GM19463 (cell line): ENCODE measurements at regions not wholly inside any gene's neighbourhood (a gene's known extent, or its start where the extent isn't known, plus 50 kb on each side); places are given as distances from the start of the nearest gene placed in this dataset.

ENCODE experiments used
- ATAC-seq: cut with Tn5 transposase; IDR thresholded peaks from one replicate; pipeline ENCODE4 v1.9.1; 2021; ENCODE audit warnings: mild to moderate bottlenecking, moderate library complexity; ENCODE audit not compliant: unreplicated experiment

DNA sequence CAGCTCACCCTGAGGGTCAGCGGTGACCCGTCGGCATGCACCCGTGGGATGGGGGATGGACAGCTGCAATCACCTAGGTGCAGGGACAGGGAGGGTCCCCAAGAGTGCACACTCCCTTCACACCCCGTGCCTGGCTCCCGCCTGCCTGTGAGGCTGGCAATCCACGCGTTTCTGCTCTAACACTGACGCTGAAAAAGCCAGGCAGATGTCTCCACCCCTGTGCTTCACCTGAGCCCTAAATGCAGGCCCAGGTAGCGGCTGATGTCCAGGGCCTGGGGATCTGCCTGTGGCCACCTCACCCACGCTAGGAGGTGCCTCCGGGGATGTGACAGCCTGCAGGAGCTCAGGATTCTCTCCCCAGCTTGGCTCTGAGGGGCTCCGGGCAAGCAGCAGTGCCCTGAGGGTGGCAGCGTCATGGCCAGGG lies 212.0 kb upstream of the SALL3 start:
- no peak for ATAC-seq

- no peak for ATAC-seq
These were observed 211.4 kb upstream of the SALL3 start for GRCh38 chr18:78768221-78768620.

DNA sequence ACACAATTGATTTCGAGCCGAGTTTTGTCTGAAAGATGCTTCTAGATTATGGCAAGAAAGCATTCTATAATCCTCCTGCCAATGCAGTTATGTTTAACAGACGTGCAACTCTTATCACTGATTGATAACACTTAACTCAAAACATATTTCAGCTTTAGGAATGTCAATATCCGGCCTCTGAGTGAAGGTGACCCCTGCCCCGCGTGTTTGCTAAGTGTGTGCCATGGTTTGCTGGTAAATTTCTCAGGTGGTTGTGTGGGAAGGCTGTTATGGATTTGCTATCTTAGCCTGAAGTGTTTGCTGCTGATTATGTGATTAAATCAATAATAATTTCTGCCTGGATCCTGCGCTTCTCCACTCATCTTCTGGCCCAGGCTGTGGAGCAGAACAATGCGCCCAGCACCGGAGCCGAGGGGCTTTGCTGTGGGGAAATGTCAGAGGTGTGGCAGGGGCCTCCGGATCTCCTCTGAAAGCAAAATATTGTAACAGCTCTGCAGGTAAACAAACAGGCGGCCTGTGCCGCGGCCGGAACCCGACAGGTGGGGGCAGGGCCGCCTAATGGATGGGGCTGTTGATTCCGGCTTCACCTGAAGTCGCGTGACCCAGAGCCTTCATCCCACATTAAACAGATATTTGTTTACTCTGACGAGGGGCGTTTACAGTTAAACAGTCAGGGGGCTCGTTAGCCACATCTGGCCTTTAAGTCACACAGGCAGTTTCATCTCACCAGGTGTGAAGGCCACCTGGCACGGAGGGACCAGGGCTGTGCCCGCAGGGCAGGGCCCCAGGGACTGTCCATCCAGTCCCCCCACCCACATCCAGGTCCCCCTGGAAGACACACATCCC lies 210.7 kb upstream of the SALL3 start:
- ATAC-seq: no peak

DNA sequence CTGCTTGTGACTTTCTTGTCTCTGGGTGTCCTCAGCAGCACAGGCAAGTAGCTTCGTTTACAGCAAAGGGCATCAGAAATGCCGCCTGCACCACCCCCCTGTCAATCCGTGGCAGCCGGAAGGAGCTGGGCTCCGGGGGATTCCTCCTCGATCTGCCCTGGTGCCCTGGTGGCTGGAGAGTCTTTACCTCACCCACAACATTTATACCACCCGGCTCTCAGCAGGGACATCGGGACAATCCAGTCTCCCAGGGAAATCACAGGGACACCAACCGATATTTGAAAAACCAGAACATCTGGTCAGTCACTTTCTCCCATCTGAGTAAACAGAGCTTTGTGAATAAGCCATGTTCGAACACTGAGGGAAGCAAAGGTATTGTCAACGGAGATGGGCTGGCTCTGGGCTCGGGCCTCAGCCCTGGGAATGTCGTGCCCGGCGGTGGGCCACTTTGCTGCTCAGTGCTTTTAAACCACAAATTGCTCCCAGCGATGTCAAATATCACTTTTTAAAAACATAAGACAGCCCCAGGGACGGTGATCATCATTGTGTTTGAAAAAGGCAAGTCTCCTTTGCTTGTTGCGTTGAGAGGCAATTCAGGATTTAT lies 210.0 kb upstream of the SALL3 start:
- no peak for ATAC-seq

DNA sequence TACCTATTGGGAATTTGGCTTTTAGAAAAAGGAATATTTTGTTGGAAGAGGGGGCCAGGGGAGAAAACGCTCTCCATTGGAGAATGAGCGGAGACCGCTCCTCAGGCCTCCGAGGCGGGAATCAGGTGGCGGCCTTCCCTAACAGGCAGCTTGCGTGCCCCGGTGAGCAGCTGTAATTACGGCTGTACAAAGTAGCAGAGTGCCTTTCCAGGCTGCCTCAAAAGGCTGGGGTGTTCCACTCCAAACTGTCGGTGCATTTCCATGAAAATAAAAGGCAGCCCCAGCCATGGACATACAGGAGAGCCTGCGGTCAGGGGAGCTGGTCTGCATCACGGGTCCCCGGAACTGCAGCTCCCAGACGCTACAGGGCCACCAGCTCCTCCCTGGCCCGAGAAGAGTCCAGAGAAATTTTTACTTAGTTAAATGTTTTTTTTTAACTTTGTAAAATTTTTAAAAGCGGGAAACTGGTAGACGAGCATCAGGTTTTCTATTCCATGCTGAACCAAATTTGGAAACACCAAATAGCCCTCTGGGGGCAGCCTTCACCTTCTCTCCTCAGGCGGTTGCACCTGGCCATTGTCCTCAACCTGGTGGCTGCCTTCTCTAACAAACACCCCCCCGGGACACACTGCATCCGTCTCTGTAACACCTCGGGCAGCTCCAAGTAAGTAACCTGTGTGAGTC lies 209.3 kb upstream of the SALL3 start:
- no peak for ATAC-seq

DNA sequence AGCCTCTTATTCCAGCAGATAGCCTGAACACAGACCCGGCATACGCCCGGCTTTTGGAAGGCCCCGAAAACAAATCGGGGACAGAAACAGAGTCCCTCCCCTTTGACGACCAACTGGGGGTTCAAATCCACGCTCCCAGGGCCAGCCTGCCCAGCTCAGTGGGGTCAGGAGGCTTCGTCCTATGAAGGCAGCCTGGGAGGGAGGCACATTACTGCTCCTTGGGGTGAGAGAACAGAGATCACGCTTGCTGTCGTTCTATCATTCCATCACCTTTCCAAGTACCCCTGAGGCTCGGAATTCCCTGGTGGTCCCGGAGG lies 208.8 kb upstream of the SALL3 start:
- no peak for ATAC-seq

GRCh38 chr18:78771496-78772359 lies 207.9 kb upstream of the SALL3 start:
- ATAC-seq: no peak

DNA sequence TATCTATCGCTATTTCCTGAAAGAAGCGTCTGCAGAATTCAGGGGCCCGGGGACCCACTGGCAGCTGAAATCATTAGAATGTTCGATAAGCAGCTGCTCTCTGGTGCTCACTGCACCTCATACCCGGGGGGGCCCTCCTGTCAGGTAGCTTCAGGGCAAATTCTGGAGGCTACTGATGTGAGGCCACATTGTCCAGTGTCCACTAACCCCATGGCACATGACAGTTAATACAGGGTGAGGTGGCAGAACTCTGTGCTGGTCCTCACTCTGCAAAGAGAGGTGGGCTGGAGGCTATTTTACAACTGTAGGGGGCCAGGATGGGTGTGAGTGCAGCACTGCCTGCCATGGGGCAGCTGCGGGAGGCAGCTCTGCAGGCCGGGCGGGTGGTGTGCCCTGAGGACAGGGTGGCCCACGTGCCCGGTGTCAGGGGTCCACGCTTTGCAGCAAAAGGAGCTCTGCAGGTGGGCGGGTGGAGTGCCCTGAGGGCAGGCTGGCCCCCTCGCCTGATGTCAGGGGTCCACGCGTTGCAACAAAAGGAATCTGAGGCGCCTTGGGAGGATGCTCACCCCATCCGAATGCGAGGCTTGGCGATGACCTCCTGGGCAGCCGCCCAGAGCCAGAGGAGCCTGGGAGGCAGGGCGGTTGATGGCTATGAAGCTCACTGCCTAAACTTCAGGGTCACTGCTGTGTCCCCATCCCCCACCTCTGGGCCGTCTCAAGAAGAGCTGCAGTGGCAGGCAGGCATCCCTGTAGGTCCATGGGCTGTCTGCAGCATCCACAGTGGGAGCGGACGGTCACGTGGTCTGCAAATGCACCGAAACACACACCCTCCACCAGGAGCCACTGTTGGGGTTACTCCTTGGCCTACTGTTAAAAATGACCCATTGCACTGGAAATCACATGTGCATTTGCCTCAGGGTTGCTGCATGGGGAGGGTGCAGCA lies 207.0 kb upstream of the SALL3 start:
- no peak for ATAC-seq

- ATAC-seq: no peak
These were observed 206.3 kb upstream of the SALL3 start for GRCh38 chr18:78773303-78773755.

- no peak for ATAC-seq
These were observed 205.8 kb upstream of the SALL3 start for GRCh38 chr18:78773819-78774218.

DNA sequence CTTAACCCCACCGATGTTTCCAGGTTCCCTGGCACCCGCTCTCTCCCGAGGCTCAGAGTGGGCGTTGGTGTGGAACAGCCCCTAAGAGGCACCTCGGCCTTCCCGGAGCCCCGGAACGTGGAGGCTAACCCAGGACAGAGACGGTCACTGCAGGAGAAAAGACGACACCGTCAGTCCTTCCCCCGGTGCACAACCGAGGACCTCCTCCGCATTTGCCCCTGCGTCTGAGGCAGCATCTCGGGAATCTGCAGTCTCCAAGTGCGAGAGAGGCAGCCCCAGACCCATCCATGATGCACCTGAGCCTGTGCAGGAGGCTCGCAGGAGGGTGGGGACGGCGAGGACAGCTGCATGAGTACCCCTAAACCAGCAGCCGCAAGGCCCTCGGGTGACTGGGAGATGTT lies 204.9 kb upstream of the SALL3 start:
- no peak for ATAC-seq

GRCh38 chr18:78776151-78776550 lies 203.5 kb upstream of the SALL3 start:
- no peak for ATAC-seq

DNA sequence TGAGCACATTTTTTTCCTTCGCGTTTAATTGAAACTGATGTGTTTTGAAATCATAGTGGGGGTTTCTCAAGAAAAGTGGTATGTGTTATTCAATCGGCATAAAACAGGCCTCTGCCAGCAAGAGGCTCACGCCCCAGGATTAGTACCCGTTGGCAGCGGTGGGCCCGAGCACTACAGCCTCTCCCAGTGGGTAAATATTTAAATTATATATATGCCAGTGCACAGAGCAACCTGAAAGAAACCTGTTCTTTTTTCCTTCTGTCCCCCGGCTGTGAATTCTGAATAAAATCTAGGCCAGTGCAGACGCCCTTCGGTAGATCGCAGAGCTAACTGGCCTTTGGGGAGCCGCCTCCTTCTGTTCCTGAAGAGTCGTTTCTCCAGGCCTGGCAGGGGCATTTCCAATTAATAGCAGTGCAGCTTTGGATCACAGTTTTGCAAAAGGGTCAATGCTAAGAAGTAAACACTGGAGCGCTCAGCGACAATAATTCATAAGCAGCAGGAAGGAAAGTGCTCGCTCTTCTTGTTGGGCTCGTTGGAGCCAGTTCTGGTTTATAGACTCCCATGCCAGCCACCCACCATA lies 202.8 kb upstream of the SALL3 start:
- no peak for ATAC-seq

DNA sequence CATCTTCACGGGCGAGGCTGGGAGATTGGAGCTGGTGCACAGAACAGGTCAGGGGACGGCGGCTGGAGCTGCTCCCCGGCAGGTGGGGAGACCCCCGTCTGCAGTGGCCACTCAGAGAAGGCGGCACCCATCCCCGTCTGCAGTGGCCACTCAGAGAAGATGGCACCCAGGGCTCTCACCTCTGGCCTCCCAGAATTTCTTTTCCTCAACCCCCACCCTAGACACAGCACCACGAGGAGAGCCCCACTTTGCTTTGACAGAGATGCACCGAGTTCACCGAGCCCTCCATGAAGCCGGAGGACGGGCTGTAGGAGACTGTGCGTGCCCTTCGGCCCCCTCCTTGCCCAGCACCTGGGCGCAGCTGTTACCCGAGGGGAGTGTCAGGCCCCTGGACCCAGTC lies 201.6 kb upstream of the SALL3 start:
- ATAC-seq: no peak

DNA sequence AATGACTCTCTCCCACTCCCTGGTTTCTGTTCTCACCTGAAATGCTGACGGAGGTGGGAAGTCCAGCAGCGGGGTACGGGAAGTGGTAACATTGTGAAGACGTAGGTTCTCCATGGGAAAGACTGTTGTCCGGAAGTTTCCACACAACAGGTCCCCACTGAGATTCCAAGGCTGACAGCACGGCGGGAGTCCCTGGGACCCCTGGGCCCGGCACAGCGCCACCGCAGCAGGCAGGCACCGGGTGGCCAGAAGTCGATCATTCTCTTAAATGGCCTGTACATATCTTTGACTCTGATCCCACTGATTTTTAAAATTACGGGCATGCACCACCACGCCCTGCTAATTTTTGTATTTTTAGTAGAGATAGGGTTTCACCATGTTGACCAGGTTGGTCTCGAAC lies 201.0 kb upstream of the SALL3 start:
- ATAC-seq: no peak

GRCh38 chr18:78779996-78780718 lies 199.5 kb upstream of the SALL3 start:
- no peak for ATAC-seq

DNA sequence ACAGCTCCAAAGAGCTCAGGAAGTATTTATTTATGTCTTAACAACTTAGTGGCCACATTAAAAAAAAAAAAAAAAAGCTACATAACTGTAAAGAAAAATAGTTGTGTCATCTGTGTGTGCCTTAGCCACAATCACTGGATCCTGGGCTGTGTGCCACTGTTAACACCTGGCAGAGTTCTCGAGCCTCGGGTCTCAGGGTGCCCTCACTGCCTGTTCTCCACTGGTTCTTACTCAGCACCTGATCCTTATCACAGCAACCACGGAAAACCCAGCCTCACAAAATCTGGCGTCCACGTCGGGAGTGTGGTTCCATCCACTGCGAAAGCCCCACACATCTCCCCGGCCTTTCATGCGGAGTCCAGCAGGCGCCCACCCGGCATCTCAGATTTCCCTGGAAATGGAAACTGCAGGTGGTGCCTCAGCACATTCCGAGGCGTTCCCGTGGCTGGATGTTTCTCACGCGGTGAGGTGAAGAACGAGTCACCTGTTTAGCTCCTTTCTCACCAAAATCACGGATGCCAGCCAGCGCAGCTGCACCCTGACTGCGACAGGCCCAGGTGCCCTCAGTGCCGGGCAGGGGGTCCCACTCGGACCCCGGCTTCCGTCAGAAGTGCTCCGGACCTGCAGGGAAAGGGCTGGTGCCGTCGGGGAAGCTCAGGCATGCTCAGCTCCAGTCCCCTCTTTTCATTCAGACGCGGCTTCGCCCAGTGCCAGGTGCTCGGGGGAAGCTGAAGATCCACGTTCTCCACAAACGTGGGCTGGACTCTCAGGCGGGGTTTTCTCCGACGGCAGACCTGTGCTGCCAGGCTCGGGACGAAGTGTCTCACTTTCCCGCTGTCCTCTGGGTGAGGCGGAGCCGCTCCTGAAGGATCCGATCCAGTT lies 198.7 kb upstream of the SALL3 start:
- no peak for ATAC-seq

- ATAC-seq: no peak
These were observed 198.0 kb upstream of the SALL3 start for GRCh38 chr18:78781601-78781960.
